Muscle of back (tissue), 3 donors: ENCODE measurements at regions not wholly inside any gene's neighbourhood (a gene's known extent, or its start where the extent isn't known, plus 50 kb on each side); places are given as distances from the start of the nearest gene placed in this dataset.
A peak's percentile ranks its signal among the peaks of the same experiment; 100 is the strongest.

Experiments
- DNase-seq, 3 donors: peaks; one replicate each; pipeline versions ENCODE4 v3.0.0 to v3.0.0-alpha.2; 2013

- DNase-seq, result no peak
Observed at GRCh38 chr5:4383102-4383501, 757.0 kb upstream of the ADAMTS16 start.

- no peak for DNase-seq
Observed at GRCh38 chr5:4383518-4384198, 756.5 kb upstream of the ADAMTS16 start.

- DNase-seq, result no peak
Observed at GRCh38 chr5:4384649-4385048, 755.5 kb upstream of the ADAMTS16 start.

GRCh38 chr5:4386152-4386551, 754.0 kb upstream of the ADAMTS16 start:
- no peak for DNase-seq

- DNase-seq, result peak in 1 of 3 donors; percentile 81
Observed at GRCh38 chr5:4387290-4387689, 752.8 kb upstream of the ADAMTS16 start.

- no peak for DNase-seq
Observed at GRCh38 chr5:4395752-4396151, 744.4 kb upstream of the ADAMTS16 start.

- peak in 1 of 3 donors; percentile 14 for DNase-seq
Observed at GRCh38 chr5:4405614-4406219, 734.4 kb upstream of the ADAMTS16 start.

GRCh38 chr5:4410151-4410550, 730.0 kb upstream of the ADAMTS16 start:
- no peak for DNase-seq

GRCh38 chr5:4411664-4412063, 728.5 kb upstream of the ADAMTS16 start:
- no peak for DNase-seq

GRCh38 chr5:4413996-4414395, 726.1 kb upstream of the ADAMTS16 start:
- DNase-seq, result no peak

GRCh38 chr5:4418084-4418483, 722.0 kb upstream of the ADAMTS16 start:
- DNase-seq, result peak in 1 of 3 donors; percentile 11

- no peak for DNase-seq
Observed at GRCh38 chr5:4419281-4419680, 720.8 kb upstream of the ADAMTS16 start.

- DNase-seq, result no peak
Observed at GRCh38 chr5:4420177-4420576, 720.0 kb upstream of the ADAMTS16 start.

- no peak for DNase-seq
Observed at GRCh38 chr5:4420681-4421080, 719.4 kb upstream of the ADAMTS16 start.

- no peak for DNase-seq
Observed at GRCh38 chr5:4422247-4422646, 717.9 kb upstream of the ADAMTS16 start.

GRCh38 chr5:4424895-4425294, 715.2 kb upstream of the ADAMTS16 start:
- DNase-seq, result no peak

- no peak for DNase-seq
Observed at GRCh38 chr5:4440536-4440935, 699.6 kb upstream of the ADAMTS16 start.

- DNase-seq, result no peak
Observed at GRCh38 chr5:4442221-4442620, 697.9 kb upstream of the ADAMTS16 start.

GRCh38 chr5:4447657-4448056, 692.5 kb upstream of the ADAMTS16 start:
- DNase-seq, result no peak

GRCh38 chr5:4453655-4454054, 686.5 kb upstream of the ADAMTS16 start:
- no peak for DNase-seq

GRCh38 chr5:4479426-4479825, 660.7 kb upstream of the ADAMTS16 start:
- DNase-seq, result no peak

GRCh38 chr5:4480528-4481349, 659.4 kb upstream of the ADAMTS16 start:
- DNase-seq, result no peak

- DNase-seq, result no peak
Observed at GRCh38 chr5:4487581-4487980, 652.5 kb upstream of the ADAMTS16 start.
